C1 segment of cervical spinal cord (tissue), 14 donors: ENCODE measurements at regions not wholly inside any gene's neighbourhood (a gene's known extent, or its start where the extent isn't known, plus 50 kb on each side); places are given as distances from the start of the nearest gene placed in this dataset.

ENCODE experiments used
- DNase-seq, 14 donors: peaks; one replicate each; lab custom pipeline; 2025; lab: John Stamatoyannopoulos, UW

DNA sequence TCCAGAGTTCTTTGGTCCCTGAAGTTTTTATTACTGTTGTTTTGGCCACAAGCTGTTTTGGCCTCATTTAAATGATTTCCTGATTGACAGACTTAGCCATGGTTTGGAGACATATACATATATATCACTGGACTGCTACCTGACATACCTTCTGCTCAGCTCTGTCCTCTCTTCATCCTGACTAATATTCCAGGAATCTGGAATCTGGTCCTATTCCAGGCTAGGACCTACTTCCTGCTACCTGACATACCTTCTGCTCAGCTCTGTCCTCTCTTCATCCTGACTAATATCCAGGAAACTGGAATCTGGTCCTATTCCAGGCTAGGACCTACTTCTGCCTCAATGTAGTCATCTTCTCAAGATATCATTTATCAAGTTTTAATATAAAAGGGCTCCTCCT lies 724.4 kb upstream of the ROBO1 start:
- no peak for DNase-seq

DNA sequence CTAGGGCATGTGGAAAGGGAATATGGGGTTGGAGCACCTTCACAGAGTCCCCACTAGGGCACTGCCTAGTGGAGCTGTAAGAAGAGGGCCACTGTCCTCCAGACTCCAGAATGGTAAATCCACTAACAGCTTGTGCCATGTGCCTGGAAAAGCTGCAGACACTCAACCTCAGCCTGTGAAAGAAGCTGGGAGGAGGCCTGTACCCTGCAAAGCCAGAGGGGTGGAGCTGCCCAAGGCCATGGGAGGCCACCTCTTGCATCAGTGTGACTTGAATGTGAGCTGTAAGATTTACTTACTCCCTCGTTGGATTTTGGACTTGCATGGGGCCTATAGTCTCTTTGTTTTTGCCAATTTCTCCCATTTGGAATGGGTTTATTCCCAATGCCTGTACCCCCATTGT lies 705.2 kb upstream of the ROBO1 start:
- DNase-seq, result no peak

DNA sequence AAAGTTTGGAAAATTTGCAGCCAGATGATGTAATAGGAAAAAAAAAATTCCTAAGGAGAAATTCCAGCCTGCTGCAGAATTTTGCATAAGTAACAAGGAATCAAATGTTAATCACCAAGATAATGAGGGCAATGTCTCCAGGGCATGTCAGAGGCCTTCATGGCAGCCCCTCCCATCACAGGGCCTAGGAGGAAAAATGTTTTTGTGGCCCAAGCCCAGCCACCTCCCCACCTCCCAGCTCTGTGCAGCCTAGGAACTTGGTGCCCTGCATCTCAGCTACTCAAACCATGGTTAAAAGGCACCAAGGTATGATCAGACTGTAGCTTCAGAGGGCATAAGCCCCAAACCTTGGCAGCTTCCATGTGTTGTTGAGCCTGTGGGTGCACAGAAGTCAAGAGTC lies 704.7 kb upstream of the ROBO1 start:
- no peak for DNase-seq

DNA sequence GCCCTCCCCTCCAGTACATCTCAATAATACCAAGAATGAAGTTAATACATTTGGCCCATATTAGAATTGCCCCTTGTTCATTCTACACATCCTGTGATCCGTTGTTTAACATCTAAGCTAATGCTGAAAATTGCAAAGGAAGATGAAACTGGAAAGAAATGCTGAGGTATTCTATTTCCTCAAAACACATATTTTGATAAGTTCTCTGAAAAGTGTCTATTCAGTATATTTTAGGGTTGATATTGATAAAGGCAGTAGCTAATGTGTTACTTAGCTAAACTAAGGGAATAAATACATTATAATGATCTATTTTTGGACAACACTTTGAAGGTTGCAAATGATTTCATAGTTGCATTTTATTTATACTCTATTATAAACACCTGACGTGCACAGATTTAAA lies 702.6 kb upstream of the ROBO1 start:
- no peak for DNase-seq

DNA sequence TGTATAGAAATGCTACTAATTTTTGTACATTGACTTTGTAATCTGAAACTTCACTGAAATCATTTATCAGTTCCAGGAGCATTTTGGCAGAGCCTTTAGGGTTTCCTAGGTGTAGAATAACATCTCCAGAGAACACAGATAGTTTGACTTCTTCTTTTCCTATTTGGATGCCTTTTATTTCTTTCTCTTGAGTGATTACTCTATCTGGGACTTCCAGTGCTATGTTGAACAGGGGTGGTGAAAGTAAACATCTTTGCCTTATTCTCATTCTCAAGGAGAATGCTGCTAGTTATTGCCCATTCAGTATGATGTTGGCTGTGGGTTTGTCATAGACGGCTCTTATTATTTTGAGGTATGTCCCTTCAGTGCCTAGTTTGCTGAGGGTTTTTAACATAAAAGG lies 697.9 kb upstream of the ROBO1 start:
- no peak for DNase-seq

DNA sequence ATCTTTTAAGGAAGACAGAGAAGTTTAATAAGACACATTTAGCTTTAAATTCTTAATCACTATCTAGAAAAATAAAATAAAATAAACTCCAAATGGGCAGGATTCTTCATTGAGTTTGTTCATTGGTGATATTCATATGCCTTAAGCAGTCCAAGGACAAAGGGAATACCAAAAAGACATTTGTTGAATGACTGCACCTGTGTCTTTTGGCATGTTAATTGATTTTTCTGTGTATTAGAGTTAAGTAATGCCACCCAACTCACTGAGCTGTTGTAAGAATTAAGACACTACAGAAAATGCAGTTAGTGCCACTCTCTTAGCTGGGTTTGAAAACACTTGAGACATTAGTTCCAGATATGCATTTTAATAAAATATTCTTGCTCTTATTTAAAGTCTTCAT lies 683.6 kb upstream of the ROBO1 start:
- no peak for DNase-seq

DNA sequence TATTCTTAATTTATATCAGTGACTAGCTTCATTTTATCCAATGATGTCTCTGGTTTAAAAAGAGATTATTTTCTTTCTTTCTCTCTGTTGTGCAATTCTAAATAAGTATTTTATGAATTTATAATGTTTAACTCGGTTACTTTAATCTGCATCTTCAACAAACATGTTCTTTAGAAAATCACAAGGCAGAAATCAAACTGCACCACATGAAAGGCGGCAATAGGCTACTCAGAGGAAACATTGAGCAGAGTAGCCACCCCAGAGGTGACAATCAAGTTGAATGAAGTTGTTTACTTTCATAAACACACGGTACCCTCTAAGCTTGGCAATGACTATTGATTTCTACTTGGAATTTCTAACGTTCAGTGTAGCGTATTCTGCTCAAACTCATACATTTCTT lies 677.8 kb upstream of the ROBO1 start:
- DNase-seq, result no peak

DNA sequence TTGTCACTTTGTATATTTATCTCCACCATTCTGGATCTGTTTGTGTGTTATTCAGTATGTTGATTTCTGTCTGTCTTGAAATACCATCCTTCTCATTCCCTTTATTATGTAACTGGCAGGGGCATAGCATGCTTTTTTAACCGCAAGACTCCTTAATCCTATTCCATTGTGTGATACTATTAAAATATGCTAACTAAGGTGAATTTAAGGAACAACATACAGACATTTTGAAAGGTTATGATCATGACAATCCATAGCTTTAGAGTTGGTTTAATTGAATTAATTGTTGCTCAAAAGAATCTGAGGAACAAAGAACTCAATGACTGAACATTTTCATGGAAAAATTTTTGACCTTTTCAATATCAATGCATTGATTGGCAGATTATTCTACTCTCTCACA lies 677.3 kb upstream of the ROBO1 start:
- DNase-seq, result no peak

DNA sequence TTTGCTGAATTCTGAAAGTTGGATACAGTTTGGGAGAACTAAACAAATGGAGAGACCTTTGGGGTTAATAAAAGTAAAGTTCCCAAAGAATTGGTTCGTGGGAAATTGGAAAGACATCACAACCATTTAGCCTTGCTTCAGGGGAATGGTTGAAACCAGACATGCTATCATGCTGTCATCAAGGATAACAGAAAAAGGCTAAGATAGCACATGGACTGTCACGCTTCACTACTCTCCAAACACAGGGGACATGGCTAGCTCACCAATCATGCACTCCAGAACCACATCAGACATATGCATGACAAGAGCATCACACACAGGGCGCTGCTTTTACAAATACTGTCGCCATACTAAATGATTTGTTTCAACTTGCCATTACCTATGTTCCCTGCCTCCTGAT lies 671.7 kb upstream of the ROBO1 start:
- no peak for DNase-seq

DNA sequence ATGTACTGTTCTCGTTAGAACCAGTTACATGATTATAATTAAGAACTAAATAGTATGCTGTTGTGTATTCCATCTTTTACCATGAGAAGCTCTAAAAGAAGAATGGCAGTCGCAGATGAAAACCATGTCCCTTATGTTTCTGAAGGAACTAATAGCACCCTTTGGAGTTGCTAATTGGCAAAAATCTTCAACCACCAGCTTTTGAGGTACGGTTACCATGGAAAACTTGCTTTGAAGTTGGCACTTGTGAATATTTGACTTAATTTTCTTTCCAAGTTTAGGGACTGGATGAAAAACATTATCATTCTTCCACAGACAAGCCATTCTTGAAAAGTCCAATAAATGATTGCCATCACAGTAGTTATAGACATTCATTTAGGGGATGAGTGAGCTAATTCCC lies 666.6 kb upstream of the ROBO1 start:
- DNase-seq, result no peak

DNA sequence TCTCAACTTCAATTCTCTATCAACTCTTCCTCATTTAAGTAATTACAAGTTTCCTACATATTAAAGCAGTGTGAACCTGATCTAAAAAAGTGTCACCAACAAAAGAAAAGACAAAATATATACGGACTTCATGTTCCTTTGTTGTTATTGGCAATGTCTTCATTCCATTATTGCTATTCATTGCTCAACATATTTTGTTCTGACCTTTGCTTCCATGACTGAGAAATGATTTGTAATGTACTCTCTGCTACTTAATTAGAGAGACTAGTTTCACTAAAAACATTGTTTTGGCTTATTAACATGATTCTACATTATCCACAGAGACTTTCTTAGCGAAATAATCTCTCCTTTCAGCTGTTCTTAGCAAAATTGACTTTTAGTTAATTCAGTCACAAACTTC lies 657.2 kb upstream of the ROBO1 start:
- DNase-seq, result no peak

DNA sequence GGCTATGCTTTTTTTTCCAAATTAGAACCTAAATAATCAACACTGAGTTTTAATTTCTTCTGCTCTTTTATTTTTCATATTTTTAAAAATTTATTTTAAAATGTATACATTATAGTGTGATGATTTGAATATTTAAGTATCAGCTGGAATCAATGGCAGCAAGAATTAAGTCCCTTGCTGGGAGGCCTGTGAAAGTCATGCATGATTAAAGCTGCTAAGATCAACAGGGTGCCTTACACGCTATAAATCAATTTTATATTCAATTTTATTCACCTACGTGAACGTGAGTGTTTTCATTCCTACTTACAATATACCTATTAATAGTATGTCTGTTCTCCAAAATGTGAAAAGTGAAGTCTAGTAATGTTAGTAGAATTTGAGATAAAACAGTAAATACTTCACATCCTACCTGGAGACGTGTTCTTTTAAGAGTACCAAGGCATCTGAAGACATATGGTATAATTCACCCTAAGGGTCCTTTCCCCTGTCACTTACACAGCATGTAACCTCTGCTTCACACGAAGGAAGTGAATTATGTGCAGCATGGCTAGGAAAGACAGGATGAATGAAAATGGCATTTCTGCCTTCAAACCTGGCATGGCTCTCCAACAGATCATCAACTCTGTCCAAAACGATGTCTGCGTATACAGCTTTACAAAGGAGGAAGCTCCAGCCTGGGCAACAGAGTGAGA lies 640.4 kb upstream of the ROBO1 start:
- DNase-seq, result no peak

DNA sequence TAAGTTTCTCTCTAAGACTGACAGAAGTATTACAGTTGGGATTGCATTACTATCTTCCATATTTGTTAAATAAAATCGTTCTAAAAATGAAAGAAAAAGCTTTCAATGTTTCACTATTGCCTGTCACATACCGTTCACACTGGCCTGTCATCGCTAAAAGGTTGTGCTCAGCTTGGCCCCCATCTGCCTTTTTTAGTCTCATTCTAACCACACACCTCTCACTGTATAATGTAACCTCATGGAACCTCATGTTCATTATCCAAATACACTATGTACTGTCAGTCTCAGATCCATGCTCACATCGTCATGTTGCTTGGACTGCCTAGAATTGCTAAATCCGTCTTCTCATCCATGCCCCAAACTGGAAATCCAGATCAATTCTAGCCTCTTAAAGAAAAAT lies 637.8 kb upstream of the ROBO1 start:
- no peak for DNase-seq

DNA sequence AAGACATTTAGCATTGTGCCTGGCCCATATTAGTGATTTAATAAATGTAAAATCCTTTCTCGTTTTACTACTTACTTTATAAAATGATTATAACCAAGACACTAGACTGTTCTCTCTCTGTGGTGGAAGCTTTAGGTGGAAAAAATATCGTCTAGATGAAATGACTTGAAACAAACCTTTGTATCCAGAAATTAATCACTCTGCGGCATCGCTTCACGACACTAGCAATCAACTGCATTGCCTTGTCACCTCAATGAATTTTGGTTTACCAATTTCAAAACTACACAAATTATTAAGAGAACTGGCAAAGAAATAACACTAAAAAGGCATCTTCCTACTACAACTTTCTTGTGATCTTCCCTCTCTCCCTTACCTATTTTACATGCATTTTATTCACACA lies 627.2 kb upstream of the ROBO1 start:
- no peak for DNase-seq

DNA sequence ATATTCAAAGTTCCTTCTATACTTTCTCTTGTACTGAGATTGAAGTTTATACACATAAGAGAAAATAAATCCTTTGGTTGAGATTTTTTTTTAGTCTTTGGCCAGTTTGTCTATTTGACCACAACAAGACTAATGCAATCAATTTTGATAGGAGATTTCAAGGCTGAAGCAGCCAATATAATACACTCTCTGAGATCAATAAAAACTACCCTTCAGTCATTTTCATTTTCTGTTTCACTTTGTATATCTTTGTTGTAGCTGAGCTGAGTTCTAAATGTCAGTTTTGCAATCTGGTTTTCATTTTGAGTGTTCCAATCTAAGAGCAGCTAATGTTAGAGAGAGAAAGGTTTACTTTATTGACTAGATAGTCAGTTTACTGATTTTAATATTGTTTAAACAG lies 623.8 kb upstream of the ROBO1 start:
- DNase-seq, result no peak

DNA sequence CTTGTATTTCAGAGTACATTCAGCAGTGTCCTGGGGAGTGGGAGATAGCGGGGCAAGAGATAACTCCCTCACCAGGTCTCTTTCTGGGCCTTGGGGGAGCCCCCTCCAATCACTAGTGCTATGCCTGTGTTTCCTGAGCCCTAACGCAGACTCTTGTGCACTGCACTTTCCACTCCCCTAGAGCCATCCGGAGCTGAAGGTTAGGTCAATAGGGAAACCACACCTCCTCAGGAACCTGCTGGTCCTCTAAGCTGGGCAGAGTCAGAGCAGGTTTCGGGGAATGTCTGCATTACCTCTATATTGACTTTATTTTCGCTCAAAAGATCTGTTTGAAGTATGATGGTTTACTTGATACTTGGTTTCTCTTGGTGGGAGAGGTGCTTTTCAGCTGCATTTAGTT lies 617.0 kb upstream of the ROBO1 start:
- no peak for DNase-seq

DNA sequence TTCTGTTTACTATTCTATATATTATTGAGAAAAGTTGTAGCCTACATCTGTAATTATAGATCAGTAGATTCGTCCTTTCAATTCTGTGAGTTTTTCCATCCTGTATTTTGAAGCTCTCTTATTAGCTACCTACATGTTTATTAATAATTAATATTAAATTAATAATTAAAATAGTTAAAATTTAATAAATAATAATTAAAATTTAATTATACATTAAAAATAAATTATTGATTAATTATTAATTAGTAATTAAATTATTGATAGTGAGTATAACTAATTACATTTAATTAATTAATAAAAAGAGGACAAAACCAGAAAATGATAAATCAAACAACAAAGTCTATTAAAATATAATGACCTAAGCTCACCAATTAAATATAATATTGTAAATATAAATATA lies 606.6 kb upstream of the ROBO1 start:
- no peak for DNase-seq

DNA sequence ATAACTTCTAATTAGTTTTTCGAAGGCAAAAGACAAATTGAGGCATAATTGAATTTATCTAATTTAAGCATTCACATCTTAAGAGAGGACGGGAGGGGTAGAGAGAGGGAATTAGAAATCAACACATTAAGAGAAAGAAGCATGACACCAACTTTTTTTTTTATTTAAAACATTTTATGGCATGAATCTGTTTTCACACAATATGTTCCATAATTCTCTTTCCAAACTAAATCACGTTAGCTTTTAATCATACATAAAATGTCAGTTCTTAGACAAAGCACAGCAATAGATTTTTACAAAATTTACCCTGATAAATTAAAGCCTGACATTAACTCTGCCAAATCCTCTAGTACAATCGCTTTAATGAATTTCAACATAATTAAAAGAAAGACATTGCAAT lies 600.8 kb upstream of the ROBO1 start:
- DNase-seq, result no peak

DNA sequence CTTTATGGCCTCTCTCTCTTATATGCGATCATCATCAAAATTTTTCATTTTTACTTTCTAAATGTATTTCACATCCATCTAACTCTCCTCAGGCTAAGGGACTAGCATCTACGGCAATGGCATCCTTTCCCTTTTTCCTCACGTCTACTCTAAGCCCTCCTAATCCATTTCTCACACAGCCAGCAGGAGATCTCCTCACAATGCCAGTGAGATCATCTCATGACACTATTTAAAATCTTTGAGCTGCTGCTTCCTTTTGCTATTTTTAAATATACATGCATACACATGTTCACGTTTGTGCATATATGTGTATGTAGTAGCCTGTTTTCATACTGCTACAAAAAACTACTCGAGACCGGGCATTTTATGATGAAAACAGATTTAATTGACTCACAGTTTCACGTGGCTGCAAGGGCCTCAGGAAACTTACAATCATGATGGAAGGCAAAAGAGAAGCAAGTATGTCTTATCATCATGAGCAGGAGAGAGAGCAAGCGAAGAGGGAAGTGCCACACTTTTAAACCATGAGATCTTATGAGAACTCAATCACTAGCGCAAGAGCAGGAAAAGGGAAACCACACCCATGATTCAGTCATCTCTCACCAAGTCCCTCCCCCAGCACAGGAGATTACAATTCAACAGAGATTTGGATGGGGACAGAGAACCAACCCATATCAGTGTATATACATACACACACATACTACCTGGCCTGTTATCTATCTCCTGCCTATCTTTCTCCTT lies 599.2 kb upstream of the ROBO1 start:
- DNase-seq, result no peak

DNA sequence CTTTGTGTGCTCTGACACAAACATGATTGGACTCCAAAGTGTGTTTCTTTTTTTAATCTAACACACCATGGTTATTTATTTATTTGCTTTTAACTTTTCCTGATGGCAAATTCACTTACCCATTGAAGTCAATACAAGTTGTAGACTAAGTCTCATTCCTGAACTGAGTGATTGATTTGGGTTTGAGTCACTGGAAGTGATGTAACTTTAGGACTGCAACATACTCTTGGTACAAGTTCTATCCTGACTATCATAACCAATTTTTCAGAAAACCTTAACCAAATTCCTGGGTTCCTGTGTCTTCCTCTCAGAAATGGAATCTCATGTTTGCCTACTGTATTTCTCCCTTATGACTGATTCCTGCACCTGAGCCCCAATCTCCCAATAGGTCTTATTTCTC lies 590.0 kb upstream of the ROBO1 start:
- no peak for DNase-seq

DNA sequence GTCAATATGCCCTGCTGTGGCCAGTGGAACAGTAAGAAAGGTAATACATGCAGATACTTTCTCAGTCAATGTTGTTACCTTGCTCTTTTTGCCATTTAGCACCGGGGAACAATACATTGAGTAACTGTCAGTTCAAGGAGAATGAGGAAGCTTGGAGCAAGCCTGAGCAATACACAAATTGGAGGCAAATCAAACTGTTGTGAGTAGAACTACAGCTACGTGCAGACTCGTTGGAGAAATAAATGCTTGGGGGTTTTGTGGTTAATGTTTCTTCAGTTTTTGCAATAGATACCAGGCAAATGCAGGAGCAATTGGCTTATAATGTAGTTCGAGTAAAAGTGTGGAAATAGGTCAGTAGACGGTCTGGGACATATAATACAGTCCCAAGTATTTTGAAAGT lies 587.3 kb upstream of the ROBO1 start:
- no peak for DNase-seq

DNA sequence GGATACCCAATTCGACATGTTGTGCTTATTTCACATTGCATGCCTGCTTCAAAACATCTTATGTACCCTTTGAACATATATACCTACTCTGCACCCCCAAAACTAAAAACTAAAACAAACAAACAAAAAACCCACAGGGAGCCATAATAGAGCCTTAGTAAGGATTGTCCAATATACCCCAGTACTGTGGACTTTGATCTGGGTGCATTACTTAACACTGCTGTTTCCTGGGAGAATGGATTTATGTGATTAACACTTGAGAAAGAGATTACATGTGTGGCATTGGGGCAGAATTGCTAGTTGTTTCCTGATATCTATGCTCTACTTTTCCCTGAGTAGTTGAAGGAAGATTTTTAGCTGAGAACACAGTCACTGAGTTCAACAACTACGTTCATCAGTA lies 583.4 kb upstream of the ROBO1 start:
- no peak for DNase-seq

DNA sequence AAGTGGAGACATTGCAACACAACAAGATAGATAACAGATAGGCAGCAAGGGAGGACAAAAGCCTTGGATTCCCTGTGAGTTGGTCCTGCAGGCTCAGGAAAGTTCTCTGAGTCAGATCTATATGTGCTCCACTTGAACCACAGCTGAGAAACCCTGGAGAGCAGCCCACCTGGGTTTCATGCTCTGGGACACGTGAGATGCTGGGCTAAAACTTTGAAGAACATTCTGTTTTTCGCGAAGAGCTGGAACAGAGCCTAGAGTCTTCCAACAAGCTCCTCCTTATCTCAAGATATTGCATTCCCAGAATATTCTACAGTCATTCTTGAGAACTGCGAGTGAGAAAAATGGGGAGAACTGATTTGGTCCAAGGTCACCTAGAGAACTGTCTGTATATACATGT lies 583.0 kb upstream of the ROBO1 start:
- no peak for DNase-seq

DNA sequence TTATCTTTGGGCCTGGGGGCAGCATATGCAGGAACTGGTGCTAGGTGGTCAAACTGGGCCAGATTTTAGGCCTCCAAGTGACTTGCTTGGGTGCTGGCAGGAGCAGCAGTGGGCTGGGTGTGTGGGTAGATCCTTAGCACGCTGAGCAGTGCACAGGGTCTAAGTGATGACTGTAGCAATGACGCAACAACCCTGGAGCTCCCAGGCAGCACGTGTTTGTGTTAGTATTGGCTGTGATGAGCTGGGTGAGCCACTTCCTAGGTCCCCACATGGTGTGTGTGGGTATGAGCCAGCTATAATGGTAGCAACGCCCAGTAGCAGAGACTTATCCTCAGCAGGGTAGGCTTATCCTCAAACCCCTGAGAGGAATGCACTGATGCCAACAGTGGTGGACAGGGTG lies 570.6 kb upstream of the ROBO1 start:
- no peak for DNase-seq
